ENCODE measurements at regions not wholly inside any gene's neighbourhood (a gene's known extent, or its start where the extent isn't known, plus 50 kb on each side); places are given as distances from the start of the nearest gene placed in this dataset.

DNA sequence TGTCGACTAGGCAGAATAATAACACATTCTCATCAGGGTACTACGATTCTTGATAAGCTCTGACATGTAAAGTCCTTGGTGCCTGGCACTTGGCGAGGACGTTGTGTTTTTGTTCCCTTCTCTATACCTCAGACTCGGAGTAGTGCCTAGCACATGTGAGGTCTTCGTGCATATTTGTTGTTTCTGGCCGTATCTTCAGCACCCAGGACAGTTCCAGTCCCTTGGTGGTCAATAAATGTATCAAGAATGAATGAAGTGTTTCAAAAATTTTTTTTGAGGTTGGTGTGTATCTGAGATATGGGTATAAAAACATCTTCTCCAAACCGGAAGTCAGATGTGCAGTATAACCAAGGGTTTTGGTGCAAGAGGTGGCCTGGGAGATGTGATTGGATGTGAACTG lies 198.2 kb downstream of the AACS start:
- peaks cover 0 to 3% of the 10 kb centered on the region in 2 donors for H3K4me1 ChIP-seq (ENCODE audit: control insufficient read depth in 2 of 2, insufficient read depth in 1 of 2, low read depth in 1 of 2, low read length in 2 of 2)
- H3K27me3 ChIP-seq (ENCODE audit: control insufficient read depth in 3 of 3, insufficient read depth in 3 of 3, low read depth in 1 of 3, low read length in 3 of 3): peaks cover 0 to 12% (median 0%) of the 10 kb centered on the region in 3 experiments
- no peak overlapping the region for H3K4me2 ChIP-seq (ENCODE audit: insufficient read depth, low read length, poor library complexity, severe bottlenecking)
- no peak overlapping the region for H2BK15ac ChIP-seq (ENCODE audit: low read length)
- no peak overlapping the region for H4K91ac ChIP-seq (ENCODE audit: low read depth, low read length, poor library complexity)
- no peak overlapping the region for H3K9ac ChIP-seq (ENCODE audit: low read depth, low read length, poor library complexity)
- H3K36me3 ChIP-seq (replicated peaks in 1 of 2; ENCODE audit: control insufficient read depth in 2 of 2, insufficient read depth in 2 of 2, low read length in 2 of 2): peaks cover 0 to under 1% of the 10 kb centered on the region in 2 donors
- no peak overlapping the region for H3K23ac ChIP-seq (ENCODE audit: low read depth, low read length, poor library complexity)
- no peak for DNase-seq (ENCODE audit: low spot score)
- no peak overlapping the region for H3K4me3 ChIP-seq (ENCODE audit: low read length in 2 of 2)
- no CpG with 5 or more reads among the region's 8 CpGs for WGBS, 2 donors (ENCODE audit: extremely low coverage in 2 of 2, insufficient read length in 2 of 2, insufficient replicate concordance in 1 of 2)
- H2BK120ac ChIP-seq (ENCODE audit: low read depth, low read length): no peak overlapping the region
- H3K4ac ChIP-seq (ENCODE audit: low read length): no peak overlapping the region
- H2AK5ac ChIP-seq (ENCODE audit: low read depth, low read length): no peak overlapping the region
- H2AFZ ChIP-seq (ENCODE audit: low read length): no peak overlapping the region
- H3K79me1 ChIP-seq (ENCODE audit: low read depth, low read length): peaks cover 2% of the 10 kb centered on the region
- H2BK12ac ChIP-seq (ENCODE audit: low read length): no peak overlapping the region
- peaks cover 0 to 3% of the 10 kb centered on the region in 2 donors for H3K9me3 ChIP-seq (replicated peaks in 1 of 2; ENCODE audit: control insufficient read depth in 2 of 2, insufficient read depth in 1 of 2, low read depth in 1 of 2, low read length in 2 of 2)
- no peak overlapping the region for H2BK5ac ChIP-seq (ENCODE audit: low read length)
- H3K18ac ChIP-seq (ENCODE audit: low read length): no peak overlapping the region
- H3K27ac ChIP-seq (replicated peaks; ENCODE audit: low read length): no peak overlapping the region
- H4K8ac ChIP-seq (ENCODE audit: low read depth, low read length): no peak overlapping the region
- no peak overlapping the region for H3K14ac ChIP-seq (ENCODE audit: low read length)

DNA sequence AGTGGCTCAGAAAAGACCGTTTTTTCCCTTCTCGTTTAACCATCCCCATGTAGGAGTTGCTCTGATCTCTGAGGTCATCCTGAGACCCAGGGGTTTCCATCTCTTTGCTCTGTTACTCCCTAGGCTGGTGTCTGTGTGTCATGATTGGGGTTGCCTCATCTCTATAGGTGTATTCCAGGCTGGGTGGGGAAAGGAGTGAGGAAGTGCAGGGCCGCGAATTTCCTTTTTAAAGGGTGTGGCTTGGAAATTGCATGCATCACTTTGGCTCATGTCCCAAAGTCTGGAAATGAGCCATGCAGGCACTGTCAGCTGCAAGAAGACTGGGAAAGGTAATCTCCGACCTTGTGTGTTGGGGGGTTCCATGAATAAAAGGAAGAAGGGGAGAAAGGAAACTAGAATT lies 201.9 kb downstream of the AACS start:
- Histone ChIP-seq H3K14ac (ENCODE audit: low read length) (no peak overlapping the region), H2BK5ac (ENCODE audit: low read length) (no peak overlapping the region), H2BK12ac (ENCODE audit: low read length) (no peak overlapping the region), H3K4me2 (ENCODE audit: insufficient read depth, low read length, poor library complexity, severe bottlenecking) (no peak overlapping the region), H3K27ac (replicated peaks; ENCODE audit: low read length) (no peak overlapping the region), H2AFZ (ENCODE audit: low read length) (no peak overlapping the region), H4K8ac (ENCODE audit: low read depth, low read length) (no peak overlapping the region), H3K36me3 (replicated peaks in 1 of 2; ENCODE audit: control insufficient read depth in 2 of 2, insufficient read depth in 2 of 2, low read length in 2 of 2) (no peaks in the 10 kb centered on the region), H3K4me3 (ENCODE audit: low read length in 2 of 2) (no peak overlapping the region), H2BK120ac (ENCODE audit: low read depth, low read length) (no peak overlapping the region), H3K9ac (ENCODE audit: low read depth, low read length, poor library complexity) (no peak overlapping the region), H3K79me1 (ENCODE audit: low read depth, low read length) (no peaks in the 10 kb centered on the region), H3K9me3 (replicated peaks in 1 of 2; ENCODE audit: control insufficient read depth in 2 of 2, insufficient read depth in 1 of 2, low read depth in 1 of 2, low read length in 2 of 2) (peaks cover 0 to 3% of the 10 kb centered on the region in 2 donors), H2BK15ac (ENCODE audit: low read length) (no peak overlapping the region), H3K4me1 (ENCODE audit: control insufficient read depth in 2 of 2, insufficient read depth in 1 of 2, low read depth in 1 of 2, low read length in 2 of 2) (peaks cover 0 to 8% of the 10 kb centered on the region in 2 donors), H3K18ac (ENCODE audit: low read length) (no peak overlapping the region), H3K4ac (ENCODE audit: low read length) (no peak overlapping the region), H4K91ac (ENCODE audit: low read depth, low read length, poor library complexity) (no peak overlapping the region), H2AK5ac (ENCODE audit: low read depth, low read length) (no peak overlapping the region), H3K27me3 (ENCODE audit: control insufficient read depth in 3 of 3, insufficient read depth in 3 of 3, low read depth in 1 of 3, low read length in 3 of 3) (peaks cover 0 to 15% (median 0%) of the 10 kb centered on the region in 3 experiments), H3K23ac (ENCODE audit: low read depth, low read length, poor library complexity) (no peak overlapping the region)
- no peak for DNase-seq (ENCODE audit: low spot score)
- no CpG with 5 or more reads among the region's 5 CpGs for whole genome bisulfite sequencing, 2 donors (ENCODE audit: extremely low coverage in 2 of 2, insufficient read length in 2 of 2, insufficient replicate concordance in 1 of 2)

DNA sequence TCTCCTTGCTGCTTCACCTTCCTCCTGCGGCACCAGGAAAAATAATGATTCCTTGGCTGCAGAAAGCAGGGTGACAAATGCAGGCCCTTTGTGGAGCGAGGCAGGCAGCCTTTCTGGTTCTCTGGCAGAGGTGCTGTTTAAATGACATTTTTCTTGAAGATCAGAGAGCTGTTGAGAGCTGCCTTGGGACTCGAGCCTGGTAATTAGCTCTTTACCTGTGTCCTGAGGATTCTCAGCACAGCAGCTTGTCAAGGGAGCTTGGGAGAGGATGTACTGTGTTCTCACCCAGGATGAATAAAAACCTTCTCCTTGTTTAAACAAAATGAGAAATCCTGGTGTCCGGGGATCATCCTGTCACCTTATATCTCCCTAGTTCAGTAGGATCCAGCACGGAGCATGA lies 204.0 kb downstream of the AACS start:
- Histone ChIP-seq H3K4ac (ENCODE audit: low read length) (no peak overlapping the region), H3K23ac (ENCODE audit: low read depth, low read length, poor library complexity) (no peak overlapping the region), H4K8ac (ENCODE audit: low read depth, low read length) (no peak overlapping the region), H3K36me3 (replicated peaks in 1 of 2; ENCODE audit: control insufficient read depth in 2 of 2, insufficient read depth in 2 of 2, low read length in 2 of 2) (no peaks in the 10 kb centered on the region), H3K27ac (replicated peaks; ENCODE audit: low read length) (no peak overlapping the region), H2AK5ac (ENCODE audit: low read depth, low read length) (no peak overlapping the region), H3K14ac (ENCODE audit: low read length) (no peak overlapping the region), H3K79me1 (ENCODE audit: low read depth, low read length) (no peaks in the 10 kb centered on the region), H3K9ac (ENCODE audit: low read depth, low read length, poor library complexity) (no peak overlapping the region), H3K4me2 (ENCODE audit: insufficient read depth, low read length, poor library complexity, severe bottlenecking) (no peak overlapping the region), H2BK12ac (ENCODE audit: low read length) (no peak overlapping the region), H2BK5ac (ENCODE audit: low read length) (no peak overlapping the region), H2AFZ (ENCODE audit: low read length) (no peak overlapping the region), H4K91ac (ENCODE audit: low read depth, low read length, poor library complexity) (no peak overlapping the region), H2BK15ac (ENCODE audit: low read length) (no peak overlapping the region), H3K4me3 (ENCODE audit: low read length in 2 of 2) (no peak overlapping the region), H3K18ac (ENCODE audit: low read length) (no peak overlapping the region), H3K9me3 (replicated peaks in 1 of 2; ENCODE audit: control insufficient read depth in 2 of 2, insufficient read depth in 1 of 2, low read depth in 1 of 2, low read length in 2 of 2) (no peaks in the 10 kb centered on the region), H3K27me3 (ENCODE audit: control insufficient read depth in 3 of 3, insufficient read depth in 3 of 3, low read depth in 1 of 3, low read length in 3 of 3) (peaks cover 0 to 16% (median 0%) of the 10 kb centered on the region in 3 experiments), H2BK120ac (ENCODE audit: low read depth, low read length) (no peak overlapping the region), H3K4me1 (ENCODE audit: control insufficient read depth in 2 of 2, insufficient read depth in 1 of 2, low read depth in 1 of 2, low read length in 2 of 2) (peaks cover 0 to 11% of the 10 kb centered on the region in 2 donors)
- no peak for DNase-seq (ENCODE audit: low spot score)
- WGBS, 2 donors (ENCODE audit: extremely low coverage in 2 of 2, insufficient read length in 2 of 2, insufficient replicate concordance in 1 of 2): no CpG with 5 or more reads among the region's 5 CpGs

DNA sequence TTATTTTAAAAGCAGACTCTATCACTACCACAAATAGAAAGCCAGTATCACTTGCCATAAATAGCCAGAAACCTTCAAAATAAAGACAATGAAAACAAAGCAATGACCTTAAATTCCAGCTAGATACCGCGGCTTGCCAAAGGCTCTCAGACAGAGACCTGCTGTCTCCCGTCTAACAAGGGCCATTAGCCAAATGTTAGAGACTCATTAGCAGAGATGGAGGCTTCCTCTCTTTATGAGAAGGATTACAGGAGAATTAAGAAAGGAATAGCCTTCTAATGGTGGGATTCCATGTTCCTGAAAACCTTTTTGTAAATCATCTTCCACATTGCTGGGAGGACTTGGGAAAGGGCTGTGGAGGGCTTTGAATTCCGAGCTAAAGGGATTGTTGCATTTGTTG lies 206.7 kb downstream of the AACS start:
- Histone ChIP-seq H3K4me3 (ENCODE audit: low read length in 2 of 2) (no peak overlapping the region), H2BK5ac (ENCODE audit: low read length) (no peak overlapping the region), H3K4me2 (ENCODE audit: insufficient read depth, low read length, poor library complexity, severe bottlenecking) (no peak overlapping the region), H3K79me1 (ENCODE audit: low read depth, low read length) (no peaks in the 10 kb centered on the region), H3K4ac (ENCODE audit: low read length) (no peak overlapping the region), H3K4me1 (ENCODE audit: control insufficient read depth in 2 of 2, insufficient read depth in 1 of 2, low read depth in 1 of 2, low read length in 2 of 2) (peaks cover 0 to 11% of the 10 kb centered on the region in 2 donors), H3K9ac (ENCODE audit: low read depth, low read length, poor library complexity) (no peak overlapping the region), H3K9me3 (replicated peaks in 1 of 2; ENCODE audit: control insufficient read depth in 2 of 2, insufficient read depth in 1 of 2, low read depth in 1 of 2, low read length in 2 of 2) (no peaks in the 10 kb centered on the region), H4K8ac (ENCODE audit: low read depth, low read length) (no peak overlapping the region), H3K14ac (ENCODE audit: low read length) (no peak overlapping the region), H2AFZ (ENCODE audit: low read length) (no peak overlapping the region), H3K23ac (ENCODE audit: low read depth, low read length, poor library complexity) (no peak overlapping the region), H2BK120ac (ENCODE audit: low read depth, low read length) (no peak overlapping the region), H3K18ac (ENCODE audit: low read length) (no peak overlapping the region), H3K27ac (replicated peaks; ENCODE audit: low read length) (peak overlapping the region; percentile 13), H2BK15ac (ENCODE audit: low read length) (no peak overlapping the region), H3K36me3 (replicated peaks in 1 of 2; ENCODE audit: control insufficient read depth in 2 of 2, insufficient read depth in 2 of 2, low read length in 2 of 2) (no peaks in the 10 kb centered on the region), H2AK5ac (ENCODE audit: low read depth, low read length) (no peak overlapping the region), H2BK12ac (ENCODE audit: low read length) (no peak overlapping the region), H3K27me3 (ENCODE audit: control insufficient read depth in 3 of 3, insufficient read depth in 3 of 3, low read depth in 1 of 3, low read length in 3 of 3) (peaks cover 0 to 20% (median 0%) of the 10 kb centered on the region in 3 experiments), H4K91ac (ENCODE audit: low read depth, low read length, poor library complexity) (no peak overlapping the region)
- no CpG with 5 or more reads among the region's 4 CpGs for WGBS, 2 donors (ENCODE audit: extremely low coverage in 2 of 2, insufficient read length in 2 of 2, insufficient replicate concordance in 1 of 2)
- DNase-seq (ENCODE audit: low spot score): no peak
